Caco-2 (cell line): ENCODE measurements at regions not wholly inside any gene's neighbourhood (a gene's known extent, or its start where the extent isn't known, plus 50 kb on each side); places are given as distances from the start of the nearest gene placed in this dataset. TPM values are rescaled to one million over a fixed set of nuclear protein-coding genes. Genes with fewer than 3 reads are reported as not detected.

Experiments
- BruUV-seq: library from RNA; stranded (reverse); fragments of 400-500 nt; replicated peaks from 2 replicates; lab custom pipeline; 2021; lab: Mats Ljungman, UMichigan
- CTCF ChIA-PET: fragments of 300-600 bp; sonication (Branson Sonifier 250); formaldehyde crosslinking; loops from one replicate; lab custom pipeline; 2022; ENCODE audit warnings: antibody characterized with exemption; lab: Charles Lee
- POLR2A ChIA-PET: fragments of 300-600 bp; sonication (Branson Sonifier 250); formaldehyde crosslinking; loops from one replicate; lab custom pipeline; 2022; ENCODE audit warnings: antibody characterized with exemption; lab: Charles Lee
- DNase-seq, 2 experiments: peaks; one replicate each; pipeline versions ENCODE4 v3.0.0 to v3.0.0-alpha.2; 2020 to 2022
- H3K27me3 ChIP-seq: replicated peaks from 2 replicates; pipeline ENCODE4 v1.6.0; 2011; ENCODE audit warnings: low read length; ENCODE audit not compliant: control insufficient read depth, insufficient read depth
- H3K36me3 ChIP-seq: 2 replicates; pipeline ENCODE4 v1.5.1; 2011; ENCODE audit warnings: low read length; ENCODE audit not compliant: control insufficient read depth, insufficient read depth
- H3K4me1 ChIP-seq: fragments of 250-450 bp; sonication (Bioruptor Pico); 2 replicates; pipeline ENCODE4 v1.5.1; 2020; ENCODE audit warnings: mild to moderate bottlenecking
- H3K4me3 ChIP-seq: 2 replicates; pipeline ENCODE4 v1.5.1; 2011; ENCODE audit warnings: low read depth, mild to moderate bottlenecking, control low read depth, low read length
- H3K9me3 ChIP-seq: fragments of 250-450 bp; sonication (Bioruptor Pico); 2 replicates; pipeline ENCODE4 v1.5.1; 2020; ENCODE audit warnings: mild to moderate bottlenecking, moderate library complexity
- H3K27ac Mint-ChIP-seq: one replicate; pipeline ENCODE4 v1.8.0; 2022; ENCODE audit warnings: mixed read lengths; ENCODE audit not compliant: unreplicated experiment
- H3K27me3 Mint-ChIP-seq: one replicate; pipeline ENCODE4 v1.8.0; 2022; ENCODE audit warnings: mixed read lengths; ENCODE audit not compliant: insufficient read depth, unreplicated experiment
- H3K36me3 Mint-ChIP-seq: one replicate; pipeline ENCODE4 v1.8.0; 2022; ENCODE audit warnings: mild to moderate bottlenecking, mixed read lengths; ENCODE audit not compliant: insufficient read depth, unreplicated experiment
- H3K4me1 Mint-ChIP-seq: one replicate; pipeline ENCODE4 v1.8.0; 2022; ENCODE audit warnings: low read depth, mixed read lengths; ENCODE audit not compliant: unreplicated experiment
- H3K4me3 Mint-ChIP-seq: one replicate; pipeline ENCODE4 v1.8.0; 2022; ENCODE audit warnings: mild to moderate bottlenecking, moderate library complexity, mixed read lengths; ENCODE audit not compliant: unreplicated experiment
- H3K9me3 Mint-ChIP-seq: one replicate; pipeline ENCODE4 v1.8.0; 2022; ENCODE audit warnings: mixed read lengths; ENCODE audit not compliant: unreplicated experiment
- CTCF ChIP-seq, 2 experiments: fragments of 200-600 bp in 1 of 2; IDR thresholded peaks; 1 replicate in 1 of 2; 2 replicates in 1 of 2; pipeline versions ENCODE4 v1.5.1 to v1.8.0; 2011 to 2022; ENCODE audit warnings: antibody characterized with exemption in 1 of 2, control low read depth in 1 of 2, inconsistent platforms in 1 of 2, low read depth in 1 of 2, low read length in 1 of 2, mild to moderate bottlenecking in 1 of 2, moderate library complexity in 1 of 2; ENCODE audit not compliant: insufficient read depth in 1 of 2, severe bottlenecking in 1 of 2, unreplicated experiment in 1 of 2
- intact Hi-C: fragments of 100-400 bp; cut with micrococcal nuclease; formaldehyde crosslinking; loops from one replicate; pipeline ENCODE4 v1.10.0; 2022; ENCODE audit not compliant: unreplicated experiment
- microRNA-seq: library from miRNA; unstranded; fragments of <30 nt; microRNA quantifications from one replicate; pipeline ENCODE4 v1.2.0, GENCODE V29; 2022

- no peaks in the 10 kb centered on the region for H3K36me3 Mint-ChIP-seq
- intact Hi-C loops: no loop called here
- no peaks in the 10 kb centered on the region for H3K9me3 Mint-ChIP-seq
- H3K27ac Mint-ChIP-seq: no peak overlapping the region
- H3K9me3 ChIP-seq: no peaks in the 10 kb centered on the region
- TF ChIP-seq CTCF (IDR thresholded peaks at IDR 0.05; ENCODE audit: insufficient read depth in 1 of 2, low read depth in 1 of 2, low read length in 1 of 2, severe bottlenecking in 1 of 2, unreplicated experiment in 1 of 2): no peak
- H3K4me1 Mint-ChIP-seq: no peaks in the 10 kb centered on the region
- H3K27me3 Mint-ChIP-seq: peaks cover 6% of the 10 kb centered on the region
- BruUV-seq: no TSS peak
- CTCF ChIA-PET: no interaction called here
- no peaks in the 10 kb centered on the region for H3K27me3 ChIP-seq
- H3K4me1 ChIP-seq: no peaks in the 10 kb centered on the region
- POLR2A ChIA-PET: no interaction called here
- no peaks in the 10 kb centered on the region for H3K36me3 ChIP-seq
- H3K4me3 Mint-ChIP-seq: no peak overlapping the region
- H3K4me3 ChIP-seq: no peak overlapping the region
- no peak for DNase-seq
Measured at GRCh38 chrX:150310417-150310816, 52.7 kb upstream of the MAMLD1 start.

- H3K9me3 Mint-ChIP-seq: no peaks in the 10 kb centered on the region
- no peak overlapping the region for H3K27ac Mint-ChIP-seq
- POLR2A ChIA-PET: no interaction called here
- no peaks in the 10 kb centered on the region for H3K4me1 Mint-ChIP-seq
- no peaks in the 10 kb centered on the region for H3K27me3 ChIP-seq
- no peak overlapping the region for H3K4me3 Mint-ChIP-seq
- H3K4me3 ChIP-seq: no peak overlapping the region
- H3K27me3 Mint-ChIP-seq: peaks cover 6% of the 10 kb centered on the region
- no peaks in the 10 kb centered on the region for H3K36me3 Mint-ChIP-seq
- no peaks in the 10 kb centered on the region for H3K9me3 ChIP-seq
- no peak for DNase-seq
- TF ChIP-seq CTCF (IDR thresholded peaks at IDR 0.05; ENCODE audit: insufficient read depth in 1 of 2, low read depth in 1 of 2, low read length in 1 of 2, severe bottlenecking in 1 of 2, unreplicated experiment in 1 of 2): no peak
- no peaks in the 10 kb centered on the region for H3K4me1 ChIP-seq
- CTCF ChIA-PET: no interaction called here
- no peaks in the 10 kb centered on the region for H3K36me3 ChIP-seq
- BruUV-seq: no TSS peak
- intact Hi-C loops: no loop called here
Measured at GRCh38 chrX:150310881-150311280, 52.2 kb upstream of the MAMLD1 start.

GRCh38 chrX:150312931-150313330, 50.2 kb upstream of the MAMLD1 start:
- no peaks in the 10 kb centered on the region for H3K9me3 ChIP-seq
- no peaks in the 10 kb centered on the region for H3K4me1 ChIP-seq
- Mint-ChIP-seq H3K9me3 (no peaks in the 10 kb centered on the region), H3K4me3 (no peak overlapping the region), H3K27ac (no peak overlapping the region), H3K4me1 (no peaks in the 10 kb centered on the region), H3K36me3 (no peaks in the 10 kb centered on the region), H3K27me3 (peaks cover 4% of the 10 kb centered on the region)
- no TSS peak for BruUV-seq
- TF ChIP-seq CTCF (IDR thresholded peaks at IDR 0.05; ENCODE audit: insufficient read depth in 1 of 2, low read depth in 1 of 2, low read length in 1 of 2, severe bottlenecking in 1 of 2, unreplicated experiment in 1 of 2): no peak
- CTCF ChIA-PET: no interaction called here
- intact Hi-C loops: no loop called here
- no peaks in the 10 kb centered on the region for H3K36me3 ChIP-seq
- H3K4me3 ChIP-seq: no peak overlapping the region
- DNase-seq: no peak
- POLR2A ChIA-PET: no interaction called here
- H3K27me3 ChIP-seq: no peaks in the 10 kb centered on the region

Small RNAs in the stretch of these regions (microRNA-seq; reads per million reads assigned to microRNA genes)
- not detected for gene MIR2114
